Glomerular endothelial cell (primary cell): ENCODE measurements at regions not wholly inside any gene's neighbourhood (a gene's known extent, or its start where the extent isn't known, plus 50 kb on each side); places are given as distances from the start of the nearest gene placed in this dataset.

Source experiments
- DNase-seq: peaks from one replicate; pipeline ENCODE4 v3.0.0-alpha.2; 2011; ENCODE audit warnings: low read depth, low spot score; ENCODE audit errors: extremely low read depth

- no peak for DNase-seq
Observed at GRCh38 chr4:184575306-184575705, 73.9 kb downstream of the CASP3 start.

- DNase-seq = peak; percentile 91
Observed at GRCh38 chr4:184574861-184575260, 74.4 kb downstream of the CASP3 start.

GRCh38 chr4:184573701-184574100 is 75.5 kb downstream of the CASP3 start:
- peak; percentile 65 for DNase-seq

GRCh38 chr4:184568770-184569169 is 80.5 kb downstream of the CASP3 start:
- peak; percentile 33 for DNase-seq

GRCh38 chr4:184563621-184564020 is 85.6 kb downstream of the CASP3 start:
- DNase-seq = no peak

- DNase-seq = no peak
Observed at GRCh38 chr4:184558996-184559395, 84.6 kb upstream of the IRF2 start.

- DNase-seq = no peak
Observed at GRCh38 chr4:184553891-184554290, 79.5 kb upstream of the IRF2 start.

- DNase-seq = no peak
Observed at GRCh38 chr4:184550476-184550875, 76.1 kb upstream of the IRF2 start.

- DNase-seq = no peak
Observed at GRCh38 chr4:184548648-184549341, 74.4 kb upstream of the IRF2 start.

- DNase-seq = no peak
Observed at GRCh38 chr4:184548316-184548647, 73.9 kb upstream of the IRF2 start.

- DNase-seq = no peak
Observed at GRCh38 chr4:184544788-184545409, 70.5 kb upstream of the IRF2 start.

- DNase-seq = no peak
Observed at GRCh38 chr4:184541907-184542306, 67.6 kb upstream of the IRF2 start.

GRCh38 chr4:184540307-184540706 is 66.0 kb upstream of the IRF2 start:
- no peak for DNase-seq

GRCh38 chr4:184538023-184538599 is 63.8 kb upstream of the IRF2 start:
- peak; percentile 93 for DNase-seq

GRCh38 chr4:184537269-184538022 is 63.1 kb upstream of the IRF2 start:
- peak; percentile 77 for DNase-seq

GRCh38 chr4:184536881-184537248 is 62.5 kb upstream of the IRF2 start:
- no peak for DNase-seq

- no peak for DNase-seq
Observed at GRCh38 chr4:184536065-184536880, 61.9 kb upstream of the IRF2 start.

- DNase-seq = peak; percentile 75
Observed at GRCh38 chr4:184534511-184535391, 60.4 kb upstream of the IRF2 start.

GRCh38 chr4:184533908-184534307 is 59.6 kb upstream of the IRF2 start:
- DNase-seq = no peak

- DNase-seq = no peak
Observed at GRCh38 chr4:184531008-184531407, 56.7 kb upstream of the IRF2 start.
